ENCODE measurements at regions not wholly inside any gene's neighbourhood (a gene's known extent, or its start where the extent isn't known, plus 50 kb on each side); places are given as distances from the start of the nearest gene placed in this dataset.

DNA sequence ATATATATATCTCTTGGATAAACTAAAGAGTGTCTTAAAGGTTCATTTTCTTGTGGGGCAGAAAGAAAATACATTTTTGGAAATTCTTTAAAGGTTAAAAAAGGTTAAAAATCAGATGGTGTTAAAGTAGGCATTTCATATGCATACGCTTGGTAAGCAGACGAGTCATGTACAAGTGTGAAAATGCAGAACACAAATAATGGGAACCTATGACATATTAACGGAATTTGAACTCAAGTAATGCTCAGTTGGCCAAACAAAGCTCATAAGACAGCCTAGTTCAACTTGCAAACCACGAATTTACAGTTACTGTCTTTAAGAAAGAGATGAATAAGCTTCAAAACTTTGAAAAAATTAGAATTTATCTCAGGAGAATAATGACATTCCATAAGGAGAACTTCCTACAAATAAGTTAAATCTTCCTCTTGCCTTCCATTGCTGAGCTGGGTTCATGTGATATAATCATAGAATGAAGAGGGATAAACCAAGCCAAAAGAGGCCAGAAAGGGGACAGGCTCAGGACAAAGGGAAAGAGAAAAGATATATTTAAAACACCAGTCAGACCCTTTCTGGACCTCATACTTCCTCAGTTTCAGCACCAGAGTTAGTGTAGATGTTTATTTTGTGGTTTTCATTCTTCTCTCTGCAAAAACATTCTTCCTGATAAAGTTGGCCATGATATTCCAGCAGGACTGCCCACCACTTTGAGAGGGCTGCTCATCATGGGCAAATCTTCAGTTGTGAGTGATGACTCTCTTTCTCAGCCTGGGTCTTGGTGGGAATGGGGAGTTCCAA lies 256.7 kb upstream of the CD180 start:
- no peak overlapping the region for H3K9ac ChIP-seq (ENCODE audit: control insufficient read depth, insufficient read depth, low read length)
- no peaks in the 10 kb centered on the region for H3K4me1 ChIP-seq (ENCODE audit: control insufficient read depth, insufficient read depth, low read length)
- ChIA-PET RAD21 (ENCODE audit: unreplicated experiment) (interaction anchor here (1.6 kb wide), 1 partner anchor 793 kb away, joined by 3 read pairs; no protein-coding TSS in a partner anchor), CTCF (no interaction called here), POLR2A (no interaction called here), SMC1A (ENCODE audit: uncharacterized antibody, unreplicated experiment) (no interaction called here)
- H4K20me1 ChIP-seq (ENCODE audit: control insufficient read depth, insufficient read depth), result no peaks in the 10 kb centered on the region
- no peak overlapping the region for H3K4me3 ChIP-seq
- peaks cover 1% of the 10 kb centered on the region; the same call in 1 of the 3 replicates for H3K9me3 ChIP-seq (replicated peaks; ENCODE audit: control insufficient read depth, insufficient read depth, low read length)
- no peak overlapping the region for H3K27ac ChIP-seq (ENCODE audit: control insufficient read depth, insufficient read depth)
- 33% methylated on average over 4 of the region's 4 CpGs for WGBS (ENCODE audit: insufficient coverage, insufficient replicate concordance, low lambda C conversion rate, missing lambda C conversion rate)
- H3K36me3 ChIP-seq (ENCODE audit: control insufficient read depth in 2 of 2, insufficient read depth in 2 of 2, low read length in 1 of 2), result no peaks in the 10 kb centered on the region
- in situ Hi-C loops (cut with MboI), result no loop called here
- FAIRE-seq, result no peak
- no peak for ATAC-seq
- H3K4me2 ChIP-seq (ENCODE audit: control insufficient read depth, insufficient read depth), result no peak overlapping the region
- no peak overlapping the region for H2AFZ ChIP-seq (ENCODE audit: control insufficient read depth, low read depth, low read length)
- no peaks in the 10 kb centered on the region for H3K27me3 ChIP-seq (replicated peaks in 1 of 2; ENCODE audit: control insufficient read depth in 2 of 2, insufficient read depth in 2 of 2, low read length in 1 of 2)
- no TSS peak for BruUV-seq (replicated peaks)
- DNase-seq (ENCODE audit: low read depth, low spot score), result no peak
- intact Hi-C loops (cut with micrococcal nuclease; ENCODE audit: unreplicated experiment), result no loop called here
- no peaks in the 10 kb centered on the region for H3K79me2 ChIP-seq (ENCODE audit: control insufficient read depth, insufficient read depth, low read length)
- TF ChIP-seq, protein P1, sequence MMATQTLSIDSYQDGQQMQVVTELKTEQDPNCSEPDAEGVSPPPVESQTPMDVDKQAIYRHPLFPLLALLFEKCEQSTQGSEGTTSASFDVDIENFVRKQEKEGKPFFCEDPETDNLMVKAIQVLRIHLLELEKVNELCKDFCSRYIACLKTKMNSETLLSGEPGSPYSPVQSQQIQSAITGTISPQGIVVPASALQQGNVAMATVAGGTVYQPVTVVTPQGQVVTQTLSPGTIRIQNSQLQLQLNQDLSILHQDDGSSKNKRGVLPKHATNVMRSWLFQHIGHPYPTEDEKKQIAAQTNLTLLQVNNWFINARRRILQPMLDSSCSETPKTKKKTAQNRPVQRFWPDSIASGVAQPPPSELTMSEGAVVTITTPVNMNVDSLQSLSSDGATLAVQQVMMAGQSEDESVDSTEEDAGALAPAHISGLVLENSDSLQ (IDR thresholded peaks at IDR 0.05), result no peak
- TF ChIP-seq, protein P2, sequence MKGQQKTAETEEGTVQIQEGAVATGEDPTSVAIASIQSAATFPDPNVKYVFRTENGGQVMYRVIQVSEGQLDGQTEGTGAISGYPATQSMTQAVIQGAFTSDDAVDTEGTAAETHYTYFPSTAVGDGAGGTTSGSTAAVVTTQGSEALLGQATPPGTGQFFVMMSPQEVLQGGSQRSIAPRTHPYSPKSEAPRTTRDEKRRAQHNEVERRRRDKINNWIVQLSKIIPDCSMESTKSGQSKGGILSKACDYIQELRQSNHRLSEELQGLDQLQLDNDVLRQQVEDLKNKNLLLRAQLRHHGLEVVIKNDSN (IDR thresholded peaks at IDR 0.05; ENCODE audit: borderline replicate concordance, extremely low read length, insufficient read depth, low read depth, low read length), result no peak
- TF ChIP-seq PML (IDR thresholded peaks at IDR 0.05; ENCODE audit: low read length) (no peak), ETV6 (conservative IDR thresholded peaks at IDR 0.05 in 1 of 2, IDR thresholded peaks at IDR 0.05 in 1 of 2; ENCODE audit: borderline replicate concordance in 1 of 2, low read depth in 1 of 2) (no peak), ZNF622 (IDR thresholded peaks at IDR 0.05) (no peak), RAD21 (IDR thresholded peaks at IDR 0.05; ENCODE audit: insufficient read depth, low read depth, low read length) (no peak), ZNF24 (IDR thresholded peaks at IDR 0.05) (no peak), IKZF2 (IDR thresholded peaks at IDR 0.05) (no peak), BRCA1 (IDR thresholded peaks at IDR 0.05; ENCODE audit: low read depth, low read length) (no peak), SMAD1 (IDR thresholded peaks at IDR 0.05; ENCODE audit: low read depth, partially characterized antibody) (no peak)
- TF ChIP-seq, protein P3, sequence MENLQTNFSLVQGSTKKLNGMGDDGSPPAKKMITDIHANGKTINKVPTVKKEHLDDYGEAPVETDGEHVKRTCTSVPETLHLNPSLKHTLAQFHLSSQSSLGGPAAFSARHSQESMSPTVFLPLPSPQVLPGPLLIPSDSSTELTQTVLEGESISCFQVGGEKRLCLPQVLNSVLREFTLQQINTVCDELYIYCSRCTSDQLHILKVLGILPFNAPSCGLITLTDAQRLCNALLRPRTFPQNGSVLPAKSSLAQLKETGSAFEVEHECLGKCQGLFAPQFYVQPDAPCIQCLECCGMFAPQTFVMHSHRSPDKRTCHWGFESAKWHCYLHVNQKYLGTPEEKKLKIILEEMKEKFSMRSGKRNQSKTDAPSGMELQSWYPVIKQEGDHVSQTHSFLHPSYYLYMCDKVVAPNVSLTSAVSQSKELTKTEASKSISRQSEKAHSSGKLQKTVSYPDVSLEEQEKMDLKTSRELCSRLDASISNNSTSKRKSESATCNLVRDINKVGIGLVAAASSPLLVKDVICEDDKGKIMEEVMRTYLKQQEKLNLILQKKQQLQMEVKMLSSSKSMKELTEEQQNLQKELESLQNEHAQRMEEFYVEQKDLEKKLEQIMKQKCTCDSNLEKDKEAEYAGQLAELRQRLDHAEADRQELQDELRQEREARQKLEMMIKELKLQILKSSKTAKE (IDR thresholded peaks at IDR 0.05; ENCODE audit: low read depth, poor library complexity, severe bottlenecking), result no peak
- TF ChIP-seq, protein P4, sequence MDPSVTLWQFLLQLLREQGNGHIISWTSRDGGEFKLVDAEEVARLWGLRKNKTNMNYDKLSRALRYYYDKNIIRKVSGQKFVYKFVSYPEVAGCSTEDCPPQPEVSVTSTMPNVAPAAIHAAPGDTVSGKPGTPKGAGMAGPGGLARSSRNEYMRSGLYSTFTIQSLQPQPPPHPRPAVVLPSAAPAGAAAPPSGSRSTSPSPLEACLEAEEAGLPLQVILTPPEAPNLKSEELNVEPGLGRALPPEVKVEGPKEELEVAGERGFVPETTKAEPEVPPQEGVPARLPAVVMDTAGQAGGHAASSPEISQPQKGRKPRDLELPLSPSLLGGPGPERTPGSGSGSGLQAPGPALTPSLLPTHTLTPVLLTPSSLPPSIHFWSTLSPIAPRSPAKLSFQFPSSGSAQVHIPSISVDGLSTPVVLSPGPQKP (IDR thresholded peaks at IDR 0.05; ENCODE audit: low read depth, low read length), result no peak
- TF ChIP-seq, protein P5, sequence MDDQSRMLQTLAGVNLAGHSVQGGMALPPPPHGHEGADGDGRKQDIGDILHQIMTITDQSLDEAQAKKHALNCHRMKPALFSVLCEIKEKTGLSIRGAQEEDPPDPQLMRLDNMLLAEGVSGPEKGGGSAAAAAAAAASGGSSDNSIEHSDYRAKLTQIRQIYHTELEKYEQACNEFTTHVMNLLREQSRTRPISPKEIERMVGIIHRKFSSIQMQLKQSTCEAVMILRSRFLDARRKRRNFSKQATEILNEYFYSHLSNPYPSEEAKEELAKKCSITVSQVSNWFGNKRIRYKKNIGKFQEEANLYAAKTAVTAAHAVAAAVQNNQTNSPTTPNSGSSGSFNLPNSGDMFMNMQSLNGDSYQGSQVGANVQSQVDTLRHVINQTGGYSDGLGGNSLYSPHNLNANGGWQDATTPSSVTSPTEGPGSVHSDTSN (IDR thresholded peaks at IDR 0.05; ENCODE audit: insufficient replicate concordance, low read depth, low read length), result no peak
- TF ChIP-seq, protein P6, sequence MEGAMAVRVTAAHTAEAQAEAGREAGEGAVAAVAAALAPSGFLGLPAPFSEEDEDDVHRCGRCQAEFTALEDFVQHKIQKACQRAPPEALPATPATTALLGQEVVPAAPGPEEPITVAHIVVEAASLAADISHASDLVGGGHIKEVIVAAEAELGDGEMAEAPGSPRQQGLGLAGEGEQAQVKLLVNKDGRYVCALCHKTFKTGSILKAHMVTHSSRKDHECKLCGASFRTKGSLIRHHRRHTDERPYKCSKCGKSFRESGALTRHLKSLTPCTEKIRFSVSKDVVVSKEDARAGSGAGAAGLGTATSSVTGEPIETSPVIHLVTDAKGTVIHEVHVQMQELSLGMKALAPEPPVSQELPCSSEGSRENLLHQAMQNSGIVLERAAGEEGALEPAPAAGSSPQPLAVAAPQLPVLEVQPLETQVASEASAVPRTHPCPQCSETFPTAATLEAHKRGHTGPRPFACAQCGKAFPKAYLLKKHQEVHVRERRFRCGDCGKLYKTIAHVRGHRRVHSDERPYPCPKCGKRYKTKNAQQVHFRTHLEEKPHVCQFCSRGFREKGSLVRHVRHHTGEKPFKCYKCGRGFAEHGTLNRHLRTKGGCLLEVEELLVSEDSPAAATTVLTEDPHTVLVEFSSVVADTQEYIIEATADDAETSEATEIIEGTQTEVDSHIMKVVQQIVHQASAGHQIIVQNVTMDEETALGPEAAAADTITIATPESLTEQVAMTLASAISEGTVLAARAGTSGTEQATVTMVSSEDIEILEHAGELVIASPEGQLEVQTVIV (IDR thresholded peaks at IDR 0.05; ENCODE audit: borderline replicate concordance, partially characterized antibody), result no peak
